IMR-90 (cell line): ENCODE measurements at regions not wholly inside any gene's neighbourhood (a gene's known extent, or its start where the extent isn't known, plus 50 kb on each side); places are given as distances from the start of the nearest gene placed in this dataset.

ENCODE experiments used
- ATAC-seq: fragments of 200-7000 bp; cut with Tn5 transposase; 2 replicates; pipeline ENCODE4 v1.9.1; 2020; ENCODE audit warnings: low read depth, mild to moderate bottlenecking, moderate library complexity
- BruUV-seq: library from RNA; stranded (reverse); fragments of 400-500 nt; replicated peaks from 2 replicates; lab custom pipeline; 2021; lab: Mats Ljungman, UMichigan
- CTCF ChIA-PET: fragments of 300-600 bp; formaldehyde crosslinking; extraction: SDS; loops from one replicate; lab custom pipeline; 2021; ENCODE audit warnings: antibody characterized with exemption; lab: Yijun Ruan, JAX
- POLR2A ChIA-PET: fragments of 300-600 bp; sonication (Branson Sonifier 250); formaldehyde crosslinking; loops from one replicate; lab custom pipeline; 2022; ENCODE audit warnings: antibody characterized with exemption; ENCODE audit not compliant: unreplicated experiment; lab: Charles Lee
- DNase-seq: peaks from one replicate; pipeline ENCODE4 v3.0.0; 2013
- H2AFZ ChIP-seq: replicated peaks from 2 replicates; pipeline ENCODE3; 2013; ENCODE audit warnings: low read length, mild to moderate bottlenecking; ENCODE audit not compliant: poor library complexity
- H2AK5ac ChIP-seq: 2 replicates; pipeline ENCODE4 v1.6.1; 2013; ENCODE audit warnings: low read depth, low read length, inconsistent platforms
- H2AK9ac ChIP-seq: replicated peaks from 2 replicates; pipeline ENCODE3; 2013; ENCODE audit warnings: mild to moderate bottlenecking, low read depth, low read length, moderate library complexity; ENCODE audit not compliant: poor library complexity
- H2BK120ac ChIP-seq: 2 replicates; pipeline ENCODE4 v1.6.1; 2013; ENCODE audit warnings: low read depth, low read length, inconsistent platforms
- H2BK15ac ChIP-seq: 3 replicates; pipeline ENCODE4 v1.6.1; 2013; ENCODE audit warnings: low read depth, low read length, inconsistent platforms
- H2BK20ac ChIP-seq: 2 replicates; pipeline ENCODE4 v1.6.1; 2013; ENCODE audit warnings: low read depth, mild to moderate bottlenecking, inconsistent platforms, low read length, moderate library complexity
- H2BK5ac ChIP-seq: 2 replicates; pipeline ENCODE4 v1.6.1; 2013; ENCODE audit warnings: mild to moderate bottlenecking, low read depth, low read length, inconsistent platforms; ENCODE audit not compliant: poor library complexity, severe bottlenecking
- H3K14ac ChIP-seq: replicated peaks from 2 replicates; pipeline ENCODE4 v1.6.1; 2013; ENCODE audit warnings: low read depth, low read length, inconsistent platforms
- H3K18ac ChIP-seq: 2 replicates; pipeline ENCODE4 v1.6.1; 2013; ENCODE audit warnings: low read depth, low read length, control low read depth
- H3K23ac ChIP-seq: 2 replicates; pipeline ENCODE4 v1.6.1; 2013; ENCODE audit warnings: low read depth, low read length, inconsistent platforms
- H3K27ac ChIP-seq: 2 replicates; pipeline ENCODE4 v1.5.1; 2013; ENCODE audit warnings: mild to moderate bottlenecking, control low read depth, low read length; ENCODE audit not compliant: insufficient read depth
- H3K27me3 ChIP-seq: 2 replicates; pipeline ENCODE4 v1.6.1; 2013; ENCODE audit warnings: low read length; ENCODE audit not compliant: control insufficient read depth, insufficient read depth
- H3K36me3 ChIP-seq: 2 replicates; pipeline ENCODE4 v1.6.1; 2013; ENCODE audit warnings: low read length, mixed read lengths; ENCODE audit not compliant: control insufficient read depth, insufficient read depth
- H3K4ac ChIP-seq: 2 replicates; pipeline ENCODE4 v1.6.1; 2013; ENCODE audit warnings: low read depth, low read length, inconsistent platforms
- H3K4me1 ChIP-seq: 2 replicates; pipeline ENCODE4 v1.6.1; 2013; ENCODE audit warnings: low read length, mixed read lengths; ENCODE audit not compliant: control insufficient read depth, insufficient read depth
- H3K4me2 ChIP-seq: 2 replicates; pipeline ENCODE4 v1.6.1; 2013; ENCODE audit warnings: low read depth, mild to moderate bottlenecking, control low read depth, low read length, moderate library complexity
- H3K4me3 ChIP-seq: 2 replicates; pipeline ENCODE4 v1.5.1; 2013; ENCODE audit warnings: low read depth, mild to moderate bottlenecking, control low read depth, low read length, moderate library complexity; ENCODE audit not compliant: insufficient read depth
- H3K56ac ChIP-seq: 2 replicates; pipeline ENCODE4 v1.6.1; 2013; ENCODE audit warnings: low read length, inconsistent platforms; ENCODE audit not compliant: insufficient read depth; ENCODE audit errors: extremely low read depth
- H3K79me1 ChIP-seq, 2 experiments: 2 replicates each; pipeline ENCODE4 v1.6.1; 2013; ENCODE audit warnings: low read length in 2 of 2, inconsistent platforms in 1 of 2, low read depth in 1 of 2
- H3K9ac ChIP-seq: 2 replicates; pipeline ENCODE4 v1.6.1; 2013; ENCODE audit warnings: low read depth, low read length, control low read depth
- H3K9me1 ChIP-seq: 2 replicates; pipeline ENCODE4 v1.6.1; 2013; ENCODE audit warnings: low read length, inconsistent platforms; ENCODE audit not compliant: insufficient read depth
- H3K9me3 ChIP-seq: 2 replicates; pipeline ENCODE4 v1.6.1; 2013; ENCODE audit warnings: low read length; ENCODE audit not compliant: control insufficient read depth, insufficient read depth
- H4K20me1 ChIP-seq: 2 replicates; pipeline ENCODE4 v1.6.1; 2013; ENCODE audit warnings: low read length, inconsistent platforms; ENCODE audit not compliant: insufficient read depth
- H4K5ac ChIP-seq: 2 replicates; pipeline ENCODE4 v1.6.1; 2013; ENCODE audit warnings: mild to moderate bottlenecking, low read depth, low read length, control low read depth
- H4K8ac ChIP-seq, 2 experiments: 2 replicates each; pipeline ENCODE4 v1.6.1; 2013; ENCODE audit warnings: low read depth in 2 of 2, low read length in 2 of 2, control low read depth in 1 of 2, inconsistent platforms in 1 of 2
- H4K91ac ChIP-seq: 2 replicates; pipeline ENCODE4 v1.6.1; 2013; ENCODE audit warnings: low read depth, low read length, inconsistent platforms; ENCODE audit not compliant: insufficient read depth
- BHLHE40 ChIP-seq: fragments of 150-350 bp; IDR thresholded peaks from 2 replicates; pipeline ENCODE4 v1.6.1; 2016; ENCODE audit warnings: mild to moderate bottlenecking, low read depth, low read length
- CHD1 ChIP-seq: IDR thresholded peaks from 2 replicates; pipeline ENCODE4 v1.6.1; 2012; ENCODE audit warnings: low read depth, low read length, improper control_type of control experiment
- CTCF ChIP-seq: conservative IDR thresholded peaks from 2 replicates; pipeline ENCODE4 v1.5.1; 2012; ENCODE audit warnings: mild to moderate bottlenecking, low read depth, low read length, improper control_type of control experiment
- FOS ChIP-seq: fragments of 150-350 bp; IDR thresholded peaks from 2 replicates; pipeline ENCODE4 v1.6.1; 2016; ENCODE audit warnings: low read depth, low read length
- MAFK ChIP-seq: IDR thresholded peaks from 2 replicates; pipeline ENCODE4 v1.6.1; 2012; ENCODE audit warnings: low read depth, low read length, improper control_type of control experiment
- MAZ ChIP-seq: IDR thresholded peaks from 2 replicates; pipeline ENCODE4 v1.6.1; 2012; ENCODE audit warnings: low read depth, mild to moderate bottlenecking, low read length, improper control_type of control experiment, moderate library complexity, borderline replicate concordance
- MXI1 ChIP-seq: IDR thresholded peaks from 2 replicates; pipeline ENCODE4 v1.6.1; 2012; ENCODE audit warnings: low read depth, mild to moderate bottlenecking, low read length, moderate library complexity, borderline replicate concordance
- NFE2L2 ChIP-seq: fragments of 150-350 bp; IDR thresholded peaks from 2 replicates; pipeline ENCODE4 v1.6.1; 2016; ENCODE audit warnings: low read depth, mild to moderate bottlenecking, low read length
- POLR2A ChIP-seq: IDR thresholded peaks from 2 replicates; pipeline ENCODE4 v1.6.1; 2012; ENCODE audit warnings: mild to moderate bottlenecking, low read depth, low read length
- RAD21 ChIP-seq: IDR thresholded peaks from 2 replicates; pipeline ENCODE4 v1.6.1; 2012; ENCODE audit warnings: low read length, improper control_type of control experiment
- RCOR1 ChIP-seq: IDR thresholded peaks from 2 replicates; pipeline ENCODE4 v1.6.1; 2012; ENCODE audit warnings: mild to moderate bottlenecking, low read length, improper control_type of control experiment; ENCODE audit not compliant: insufficient replicate concordance
- RFX5 ChIP-seq: IDR thresholded peaks from 2 replicates; pipeline ENCODE4 v1.8.0; 2012; ENCODE audit warnings: low read depth, mild to moderate bottlenecking, low read length, moderate library complexity
- SMC3 ChIP-seq: fragments of 150-350 bp; IDR thresholded peaks from 2 replicates; pipeline ENCODE4 v1.6.1; 2016; ENCODE audit warnings: low read depth, mild to moderate bottlenecking, antibody characterized with exemption, low read length, moderate library complexity
- USF2 ChIP-seq: fragments of 150-350 bp; IDR thresholded peaks from 2 replicates; pipeline ENCODE4 v1.6.1; 2017; ENCODE audit warnings: mild to moderate bottlenecking, antibody characterized with exemption, low read length, low read depth
- WGBS, 2 experiments: methylation state at CpG; one replicate each; pipeline versions ENCODE4 v1.1.5 to v1.1.7; 2013; ENCODE audit warnings: missing lambda C conversion rate in 2 of 2; ENCODE audit not compliant: insufficient read length in 1 of 2; ENCODE audit errors: extremely low coverage in 2 of 2; 5-methylcytosine and 5-hydroxymethylcytosine counted together
- dilution Hi-C: fragments of 300-500 bp; cut with HindIII; formaldehyde crosslinking; loops from one replicate; pipeline ENCODE4 v1.14.3; 2018; ENCODE audit warnings: low sequenced_read_pairs; ENCODE audit not compliant: unreplicated experiment
- in situ Hi-C: fragments of 300-500 bp; cut with MboI; formaldehyde crosslinking; loops from 3 replicates; pipeline ENCODE4 v1.14.3; 2019; ENCODE audit warnings: low sequenced_read_pairs, inconsistent platforms, mixed read lengths
- intact Hi-C: fragments of 100-400 bp; cut with micrococcal nuclease; formaldehyde crosslinking; loops from 2 replicates; pipeline ENCODE4 v1.10.0; 2022
- TF ChIP-seq, protein P1 (sequence below): fragments of 150-350 bp; IDR thresholded peaks from 2 replicates; pipeline ENCODE4 v1.6.1; 2016; ENCODE audit warnings: low read depth, mild to moderate bottlenecking, low read length, moderate library complexity, borderline replicate concordance

DNA sequence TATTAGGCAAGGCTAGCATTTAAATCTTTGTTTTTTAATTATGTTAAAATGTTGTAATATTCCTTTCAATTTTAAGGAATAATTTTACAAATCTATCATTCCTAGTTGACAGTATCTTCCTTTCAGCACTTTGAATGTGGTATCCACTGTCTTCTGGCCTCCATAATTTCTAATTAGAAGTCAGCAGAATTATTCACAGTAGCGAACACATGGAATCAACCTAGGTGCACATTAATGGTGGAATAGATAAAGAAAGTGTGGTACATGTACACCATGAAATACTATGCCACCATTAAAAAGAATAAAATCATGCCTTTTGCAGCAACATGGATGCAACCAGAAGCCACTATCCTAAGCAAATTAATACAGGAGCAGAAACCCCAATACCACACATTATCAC, 1887.8 kb downstream of the PCDH7 start:
- no peak overlapping the region for H3K18ac ChIP-seq
- H4K20me1 ChIP-seq, result no peaks in the 10 kb centered on the region
- TF ChIP-seq RAD21 (no peak), SMC3 (no peak), BHLHE40 (no peak), MAFK (no peak), MAZ (no peak), USF2 (no peak), RFX5 (no peak), FOS (no peak), CTCF (no peak), RCOR1 (no peak), NFE2L2 (no peak), MXI1 (no peak), CHD1 (no peak), POLR2A (no peak)
- TF ChIP-seq, protein P1, sequence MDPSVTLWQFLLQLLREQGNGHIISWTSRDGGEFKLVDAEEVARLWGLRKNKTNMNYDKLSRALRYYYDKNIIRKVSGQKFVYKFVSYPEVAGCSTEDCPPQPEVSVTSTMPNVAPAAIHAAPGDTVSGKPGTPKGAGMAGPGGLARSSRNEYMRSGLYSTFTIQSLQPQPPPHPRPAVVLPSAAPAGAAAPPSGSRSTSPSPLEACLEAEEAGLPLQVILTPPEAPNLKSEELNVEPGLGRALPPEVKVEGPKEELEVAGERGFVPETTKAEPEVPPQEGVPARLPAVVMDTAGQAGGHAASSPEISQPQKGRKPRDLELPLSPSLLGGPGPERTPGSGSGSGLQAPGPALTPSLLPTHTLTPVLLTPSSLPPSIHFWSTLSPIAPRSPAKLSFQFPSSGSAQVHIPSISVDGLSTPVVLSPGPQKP, result no peak
- no peak overlapping the region for H2AFZ ChIP-seq
- H3K27ac ChIP-seq, result no peak overlapping the region
- no peaks in the 10 kb centered on the region for H3K27me3 ChIP-seq
- CTCF ChIA-PET, result no interaction called here
- H3K36me3 ChIP-seq, result no peaks in the 10 kb centered on the region
- H2BK120ac ChIP-seq, result no peak overlapping the region
- BruUV-seq, result no TSS peak
- no peak overlapping the region for H4K8ac ChIP-seq
- H3K23ac ChIP-seq, result no peak overlapping the region
- H3K9me1 ChIP-seq, result no peaks in the 10 kb centered on the region
- H2BK5ac ChIP-seq, result no peak overlapping the region
- DNase-seq (no peak), ATAC-seq (no peak)
- H3K14ac ChIP-seq, result no peak overlapping the region
- in situ Hi-C loops (no loop called here), intact Hi-C loops (no loop called here), dilution Hi-C loops (no loop called here)
- no peak overlapping the region for H3K4me2 ChIP-seq
- no peaks in the 10 kb centered on the region for H3K4me1 ChIP-seq
- H3K79me1 ChIP-seq, result no peaks in the 10 kb centered on the region
- no peak overlapping the region for H3K56ac ChIP-seq
- H2BK15ac ChIP-seq, result no peak overlapping the region
- H2AK9ac ChIP-seq, result no peak overlapping the region
- no peak overlapping the region for H2AK5ac ChIP-seq
- no peak overlapping the region for H3K4me3 ChIP-seq
- no peak overlapping the region for H4K91ac ChIP-seq
- no CpG with 5 or more reads among the region's 1 CpG for WGBS, 2 experiments
- no peak overlapping the region for H3K4ac ChIP-seq
- H2BK20ac ChIP-seq, result no peak overlapping the region
- H4K5ac ChIP-seq, result no peak overlapping the region
- no peak overlapping the region for H3K9ac ChIP-seq
- POLR2A ChIA-PET, result no interaction called here
- H3K9me3 ChIP-seq, result peaks cover 5% of the 10 kb centered on the region; the same call in 1 of the 2 replicates
